ENCODE measurements at regions not wholly inside any gene's neighbourhood (a gene's known extent, or its start where the extent isn't known, plus 50 kb on each side); places are given as distances from the start of the nearest gene placed in this dataset.

DNA sequence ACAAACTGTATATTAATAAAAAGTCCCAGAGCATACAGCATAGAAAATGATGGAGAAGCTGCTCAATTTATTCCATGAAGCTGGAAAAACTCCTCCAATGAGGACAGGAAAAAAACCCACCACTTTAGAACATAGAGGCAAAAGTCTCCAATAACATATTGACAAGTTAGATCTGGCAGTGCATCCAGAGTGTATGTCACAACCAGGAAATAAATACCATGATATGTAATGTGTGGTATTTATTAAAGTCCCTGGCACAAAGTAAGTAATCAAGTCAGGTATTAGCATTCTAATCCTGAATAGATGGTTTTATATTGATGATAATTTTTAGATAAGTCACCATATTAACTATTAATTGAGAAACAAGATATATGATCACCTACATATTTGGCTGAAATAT lies 427.3 kb upstream of the HS6ST1 start:
- no peak for DNase-seq (ENCODE audit: low read depth)
- TF ChIP-seq, protein P1, sequence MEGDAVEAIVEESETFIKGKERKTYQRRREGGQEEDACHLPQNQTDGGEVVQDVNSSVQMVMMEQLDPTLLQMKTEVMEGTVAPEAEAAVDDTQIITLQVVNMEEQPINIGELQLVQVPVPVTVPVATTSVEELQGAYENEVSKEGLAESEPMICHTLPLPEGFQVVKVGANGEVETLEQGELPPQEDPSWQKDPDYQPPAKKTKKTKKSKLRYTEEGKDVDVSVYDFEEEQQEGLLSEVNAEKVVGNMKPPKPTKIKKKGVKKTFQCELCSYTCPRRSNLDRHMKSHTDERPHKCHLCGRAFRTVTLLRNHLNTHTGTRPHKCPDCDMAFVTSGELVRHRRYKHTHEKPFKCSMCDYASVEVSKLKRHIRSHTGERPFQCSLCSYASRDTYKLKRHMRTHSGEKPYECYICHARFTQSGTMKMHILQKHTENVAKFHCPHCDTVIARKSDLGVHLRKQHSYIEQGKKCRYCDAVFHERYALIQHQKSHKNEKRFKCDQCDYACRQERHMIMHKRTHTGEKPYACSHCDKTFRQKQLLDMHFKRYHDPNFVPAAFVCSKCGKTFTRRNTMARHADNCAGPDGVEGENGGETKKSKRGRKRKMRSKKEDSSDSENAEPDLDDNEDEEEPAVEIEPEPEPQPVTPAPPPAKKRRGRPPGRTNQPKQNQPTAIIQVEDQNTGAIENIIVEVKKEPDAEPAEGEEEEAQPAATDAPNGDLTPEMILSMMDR (IDR thresholded peaks at IDR 0.05; ENCODE audit: control insufficient read depth, extremely low read depth, insufficient read depth), result no peak
- no peak overlapping the region for H3K4me3 ChIP-seq (ENCODE audit: low read depth, low read length)

DNA sequence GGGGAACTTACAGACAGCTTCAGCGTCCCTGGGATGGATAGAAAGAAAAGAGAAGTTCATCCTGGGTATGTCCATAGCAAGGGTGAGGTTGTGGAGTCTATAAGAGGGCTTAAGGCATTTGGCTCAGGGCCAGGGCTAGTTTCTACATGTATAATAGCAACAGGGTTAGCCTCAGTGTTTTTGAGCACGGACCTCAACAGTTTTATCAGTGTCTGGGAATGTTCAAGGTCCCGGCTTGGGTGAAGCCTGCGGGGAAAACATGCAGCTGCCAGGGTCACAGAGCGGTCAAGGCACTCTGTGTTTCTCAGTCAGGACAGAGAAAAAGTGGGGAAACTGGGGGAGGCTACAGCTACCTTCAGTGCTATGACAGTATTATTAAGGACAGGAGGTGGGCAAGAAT lies 427.7 kb upstream of the HS6ST1 start:
- TF ChIP-seq, protein P1 (IDR thresholded peaks at IDR 0.05; ENCODE audit: control insufficient read depth, extremely low read depth, insufficient read depth), result no peak
- DNase-seq (ENCODE audit: low read depth), result no peak

DNA sequence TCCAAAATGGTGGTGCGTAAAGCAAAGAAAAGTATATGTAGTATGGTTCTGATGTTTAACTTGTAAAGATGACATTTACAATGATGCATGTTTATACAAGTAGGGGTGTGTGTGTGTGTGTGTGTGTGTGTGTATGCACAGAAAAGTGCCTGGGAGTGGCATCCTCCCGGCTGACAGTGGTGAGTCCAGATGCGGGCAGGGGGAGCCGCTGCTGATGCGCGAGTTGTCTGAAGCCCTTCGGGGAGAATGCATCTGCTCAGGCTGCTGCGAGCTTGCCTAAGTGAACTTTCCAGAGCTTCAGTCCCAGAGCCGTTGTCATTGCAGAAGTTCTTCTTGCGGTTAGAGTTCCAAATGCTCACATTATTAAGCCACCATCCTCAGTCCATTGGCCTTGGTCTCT lies 429.7 kb upstream of the HS6ST1 start:
- H3K4me3 ChIP-seq (ENCODE audit: low read depth, low read length), result no peak overlapping the region
- TF ChIP-seq, protein P1 (IDR thresholded peaks at IDR 0.05; ENCODE audit: control insufficient read depth, extremely low read depth, insufficient read depth), result no peak
- DNase-seq (ENCODE audit: low read depth), result no peak

More for the DNA sequence above, 427.7 kb upstream of the HS6ST1 start:
- H3K4me3 ChIP-seq (ENCODE audit: low read depth, low read length), result no peak overlapping the region

DNA sequence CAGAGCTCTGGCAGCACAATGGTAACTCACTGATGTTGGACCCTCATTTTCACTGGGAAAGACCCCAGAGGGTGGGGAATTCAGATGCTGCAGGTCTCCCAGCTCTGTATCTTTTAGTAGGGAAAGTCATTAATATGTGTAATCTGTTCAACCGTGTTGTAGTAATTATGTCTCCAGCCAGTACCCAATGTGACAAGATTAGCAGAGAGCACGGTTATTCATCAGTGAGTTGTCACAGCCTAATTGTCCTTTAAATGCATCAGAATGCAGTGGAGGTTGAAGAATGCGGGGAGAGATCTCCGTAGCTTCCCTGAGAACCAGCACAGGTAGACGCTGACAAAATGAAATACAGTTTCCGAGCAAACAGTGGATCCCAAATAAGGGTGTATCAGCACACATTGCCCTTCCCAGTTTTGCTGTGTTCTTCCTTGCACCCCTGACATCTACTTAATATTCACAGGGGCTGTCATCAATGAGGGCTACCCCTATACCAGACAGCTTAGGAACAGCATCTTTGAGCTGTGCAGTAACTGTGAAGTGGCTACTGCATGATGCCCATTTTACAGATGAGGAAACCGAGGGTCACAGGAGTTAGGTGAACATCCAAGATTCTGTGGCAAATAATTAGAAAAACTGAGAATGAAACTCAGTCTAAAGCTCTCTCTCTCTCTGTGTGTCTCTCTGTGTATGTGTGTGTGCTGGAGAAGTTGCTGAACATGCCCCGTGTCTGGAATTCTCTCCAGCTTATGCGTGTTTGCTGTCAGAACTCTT lies 430.4 kb upstream of the HS6ST1 start:
- no peak overlapping the region for H3K4me3 ChIP-seq (ENCODE audit: low read depth, low read length)
- TF ChIP-seq, protein P1 (IDR thresholded peaks at IDR 0.05; ENCODE audit: control insufficient read depth, extremely low read depth, insufficient read depth), result no peak
- no peak for DNase-seq (ENCODE audit: low read depth)

DNA sequence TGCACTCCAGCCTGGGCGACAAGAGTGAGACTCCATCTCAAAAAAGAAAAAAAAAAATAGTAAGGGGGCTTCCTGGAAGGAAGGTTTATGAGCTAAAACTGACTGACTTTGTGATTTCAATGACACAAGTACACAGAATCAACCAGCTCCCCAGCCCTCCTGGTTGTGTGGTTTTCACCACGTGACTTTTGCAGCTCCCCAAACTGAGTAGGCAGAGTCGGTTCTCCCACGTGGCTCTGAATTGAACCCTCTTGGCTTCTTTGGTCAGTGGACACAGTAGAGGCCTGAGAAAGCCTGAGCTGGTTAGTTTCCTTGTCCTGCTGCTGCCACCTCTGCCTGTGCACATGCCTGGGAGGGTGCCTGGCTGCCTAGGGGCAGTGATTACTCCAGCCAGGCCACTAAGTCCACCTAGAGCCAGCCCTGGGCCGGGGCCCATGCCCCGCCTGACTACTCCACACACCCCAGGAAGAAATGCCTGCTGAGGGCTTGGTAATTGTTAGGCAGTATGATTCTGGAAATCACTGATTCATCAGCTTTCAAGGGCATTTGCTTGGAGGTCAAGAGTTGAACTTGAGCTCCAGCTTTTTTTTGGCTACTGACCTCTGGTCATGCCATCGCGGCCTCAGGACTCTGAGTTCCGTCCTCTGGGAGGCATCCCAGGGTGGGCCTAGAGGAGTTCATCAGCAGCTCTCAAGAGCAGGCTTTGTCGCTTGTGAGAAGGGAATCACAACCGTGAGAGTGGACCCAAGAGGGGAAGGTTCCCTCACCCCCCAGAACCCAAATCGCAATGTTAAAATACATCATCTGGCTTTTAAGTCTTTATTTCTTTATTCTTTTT lies 431.9 kb upstream of the HS6ST1 start:
- H3K4me3 ChIP-seq (ENCODE audit: low read depth, low read length), result no peak overlapping the region
- TF ChIP-seq, protein P1 (IDR thresholded peaks at IDR 0.05; ENCODE audit: control insufficient read depth, extremely low read depth, insufficient read depth), result no peak
- no peak for DNase-seq (ENCODE audit: low read depth)

DNA sequence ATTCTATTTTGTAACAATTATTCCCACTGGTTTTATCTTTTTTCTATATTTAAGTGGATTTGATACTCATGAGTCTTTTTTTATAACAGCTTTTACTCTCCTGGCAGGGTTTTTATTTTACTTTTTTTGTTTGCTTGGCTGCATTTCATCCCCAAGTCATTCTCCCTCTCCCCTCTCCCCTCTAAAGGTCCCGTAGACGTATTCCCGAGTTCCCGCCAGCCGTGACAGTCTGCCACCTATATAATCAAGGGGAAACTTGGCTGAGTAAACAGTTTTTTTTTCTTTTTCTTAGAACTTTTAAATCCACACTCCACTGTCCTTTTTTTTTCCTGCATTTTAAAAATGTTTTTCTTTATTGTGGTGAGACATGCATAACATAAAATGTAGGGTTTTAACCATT lies 433.1 kb upstream of the HS6ST1 start:
- TF ChIP-seq, protein P1 (IDR thresholded peaks at IDR 0.05; ENCODE audit: control insufficient read depth, extremely low read depth, insufficient read depth), result no peak
- H3K4me3 ChIP-seq (ENCODE audit: low read depth, low read length), result no peak overlapping the region
- no peak for DNase-seq (ENCODE audit: low read depth)

Measured in LNCaP clone FGC (cell line).